CD4-positive, alpha-beta T cell (primary cell): ENCODE measurements at regions not wholly inside any gene's neighbourhood (a gene's known extent, or its start where the extent isn't known, plus 50 kb on each side); places are given as distances from the start of the nearest gene placed in this dataset.

Experiments used
- ATAC-seq: fragments of 200-7000 bp; cut with Tn5 transposase; one replicate; pipeline ENCODE4 v1.10.0; 2022; ENCODE audit warnings: mild to moderate bottlenecking; ENCODE audit not compliant: poor library complexity
- CTCF ChIA-PET: fragments of 350-600 bp; sonication (Branson Sonifier 250); formaldehyde crosslinking; loops from one replicate; lab custom pipeline; 2021; ENCODE audit warnings: antibody characterized with exemption, inconsistent platforms; lab: Charles Lee
- POLR2A ChIA-PET: fragments of 350-600 bp; sonication (Branson Sonifier 250); formaldehyde crosslinking; loops from one replicate; lab custom pipeline; 2021; ENCODE audit warnings: antibody characterized with exemption, inconsistent platforms; lab: Charles Lee
- DNase-seq, 14 experiments: peaks; one replicate each; pipeline ENCODE4 v3.0.0-alpha.2; 2013 to 2020; ENCODE audit warnings: mixed read lengths in 2 of 14
- H3K27ac ChIP-seq, 2 donors: one replicate each; pipeline versions ENCODE4 v1.5.1 to v1.7.0; 2013; ENCODE audit warnings: low read length in 2 of 2, low read depth in 1 of 2, mild to moderate bottlenecking in 1 of 2
- H3K27me3 ChIP-seq, 2 experiments: 1 replicate in 1 of 2; 2 replicates in 1 of 2; pipeline versions ENCODE4 v1.6.1 to v1.7.0; 2013; ENCODE audit warnings: low read length in 2 of 2, control low read depth in 1 of 2, mild to moderate bottlenecking in 1 of 2, moderate library complexity in 1 of 2; ENCODE audit not compliant: insufficient read depth in 2 of 2, control insufficient read depth in 1 of 2
- H3K36me3 ChIP-seq: one replicate; pipeline ENCODE4 v1.6.1; 2013; ENCODE audit warnings: low read length, control low read depth; ENCODE audit not compliant: insufficient read depth
- H3K4me1 ChIP-seq: one replicate; pipeline ENCODE4 v1.6.1; 2013; ENCODE audit warnings: low read length, control low read depth; ENCODE audit not compliant: insufficient read depth
- H3K4me3 ChIP-seq: one replicate; pipeline ENCODE4 v1.5.1; 2013; ENCODE audit warnings: mild to moderate bottlenecking, low read length, moderate library complexity
- H3K9me3 ChIP-seq, 2 experiments: 1 replicate in 1 of 2; 2 replicates in 1 of 2; pipeline versions ENCODE4 v1.6.1 to v1.7.0; 2013; ENCODE audit warnings: low read length in 2 of 2, mild to moderate bottlenecking in 2 of 2, control low read depth in 1 of 2, moderate library complexity in 1 of 2; ENCODE audit not compliant: control insufficient read depth in 1 of 2, insufficient read depth in 1 of 2
- H3K27ac Mint-ChIP-seq: one replicate; pipeline ENCODE4 v1.8.0; 2020; ENCODE audit warnings: mixed read lengths
- H3K27me3 Mint-ChIP-seq: one replicate; pipeline ENCODE4 v1.8.0; 2021; ENCODE audit warnings: mixed read lengths
- H3K36me3 Mint-ChIP-seq: one replicate; pipeline ENCODE4 v1.8.0; 2021; ENCODE audit warnings: low read depth, mixed read lengths
- H3K4me1 Mint-ChIP-seq: one replicate; pipeline ENCODE4 v1.8.0; 2021; ENCODE audit warnings: low read depth, mixed read lengths
- H3K4me3 Mint-ChIP-seq: one replicate; pipeline ENCODE4 v1.8.0; 2020; ENCODE audit warnings: mild to moderate bottlenecking, mixed read lengths
- H3K9me3 Mint-ChIP-seq: one replicate; pipeline ENCODE4 v1.8.0; 2020; ENCODE audit warnings: mixed read lengths
- intact Hi-C, 2 experiments: fragments of 100-400 bp; cut with DNase I in 1 of 2; cut with micrococcal nuclease in 1 of 2; formaldehyde crosslinking; loops; one replicate each; pipeline versions ENCODE4 v1.15.1 to v1.9.0; 2023 to 2025; cut with DNase I, micrococcal nuclease
- TF ChIP-seq, protein P1 (sequence below): fragments of 200-600 bp; IDR thresholded peaks from one replicate; pipeline ENCODE4 v1.8.0; 2022; ENCODE audit warnings: antibody characterized with exemption, mild to moderate bottlenecking

DNA sequence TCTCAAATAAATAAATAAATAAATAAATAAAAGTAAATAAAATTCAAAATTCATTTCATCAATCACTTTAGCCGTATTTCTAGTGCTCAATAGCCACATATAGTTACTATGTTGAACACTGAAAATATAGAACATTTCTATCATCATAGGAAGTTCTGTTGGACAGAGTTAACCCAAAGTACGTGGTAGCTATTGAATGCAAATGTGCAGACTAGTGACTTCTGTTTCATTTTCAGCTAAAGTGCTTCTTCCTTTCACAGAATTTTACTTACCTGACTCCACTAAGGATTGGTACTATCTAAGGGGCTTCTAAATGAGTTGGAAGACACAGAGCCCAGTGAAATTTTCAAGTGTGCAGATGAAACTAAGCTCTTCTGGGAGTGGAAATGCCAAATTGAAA lies 1208.3 kb downstream of the MAT2B start:
- Mint-ChIP-seq H3K9me3 (peaks cover 5% of the 10 kb centered on the region), H3K27ac (no peak overlapping the region), H3K36me3 (no peaks in the 10 kb centered on the region), H3K4me3 (no peak overlapping the region), H3K27me3 (no peaks in the 10 kb centered on the region), H3K4me1 (no peaks in the 10 kb centered on the region)
- H3K27ac ChIP-seq, result no peak overlapping the region
- H3K9me3 ChIP-seq, result peaks cover 0 to 3% of the 10 kb centered on the region in 2 experiments
- POLR2A ChIA-PET, result no interaction called here
- CTCF ChIA-PET, result no interaction called here
- no peak for DNase-seq
- TF ChIP-seq, protein P1, sequence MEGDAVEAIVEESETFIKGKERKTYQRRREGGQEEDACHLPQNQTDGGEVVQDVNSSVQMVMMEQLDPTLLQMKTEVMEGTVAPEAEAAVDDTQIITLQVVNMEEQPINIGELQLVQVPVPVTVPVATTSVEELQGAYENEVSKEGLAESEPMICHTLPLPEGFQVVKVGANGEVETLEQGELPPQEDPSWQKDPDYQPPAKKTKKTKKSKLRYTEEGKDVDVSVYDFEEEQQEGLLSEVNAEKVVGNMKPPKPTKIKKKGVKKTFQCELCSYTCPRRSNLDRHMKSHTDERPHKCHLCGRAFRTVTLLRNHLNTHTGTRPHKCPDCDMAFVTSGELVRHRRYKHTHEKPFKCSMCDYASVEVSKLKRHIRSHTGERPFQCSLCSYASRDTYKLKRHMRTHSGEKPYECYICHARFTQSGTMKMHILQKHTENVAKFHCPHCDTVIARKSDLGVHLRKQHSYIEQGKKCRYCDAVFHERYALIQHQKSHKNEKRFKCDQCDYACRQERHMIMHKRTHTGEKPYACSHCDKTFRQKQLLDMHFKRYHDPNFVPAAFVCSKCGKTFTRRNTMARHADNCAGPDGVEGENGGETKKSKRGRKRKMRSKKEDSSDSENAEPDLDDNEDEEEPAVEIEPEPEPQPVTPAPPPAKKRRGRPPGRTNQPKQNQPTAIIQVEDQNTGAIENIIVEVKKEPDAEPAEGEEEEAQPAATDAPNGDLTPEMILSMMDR, result no peak
- H3K4me1 ChIP-seq, result no peaks in the 10 kb centered on the region
- no peak overlapping the region for H3K4me3 ChIP-seq
- H3K36me3 ChIP-seq, result no peaks in the 10 kb centered on the region
- H3K27me3 ChIP-seq, result no peaks in the 10 kb centered on the region
- intact Hi-C loops, result no loop called here
- ATAC-seq, result no peak

DNA sequence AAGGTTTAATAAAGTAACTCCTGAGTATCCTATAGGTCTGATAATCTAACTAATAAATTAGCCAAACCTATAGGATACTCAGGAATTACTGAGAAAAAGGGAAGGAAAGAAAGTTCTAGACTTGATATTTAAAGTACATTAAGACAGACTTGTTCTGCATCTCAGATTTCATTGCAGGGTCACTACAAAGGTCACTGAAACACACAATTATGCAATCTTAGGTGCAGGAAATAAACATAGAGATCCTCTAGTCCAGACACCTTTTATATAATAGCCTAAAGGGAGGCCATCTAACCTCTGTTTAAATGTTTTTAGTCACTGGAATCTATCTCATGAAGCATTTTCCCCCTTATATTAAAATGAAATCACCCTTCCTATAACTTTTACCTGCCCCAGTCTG lies 1215.7 kb downstream of the MAT2B start:
- H3K27me3 Mint-ChIP-seq, result no peaks in the 10 kb centered on the region
- intact Hi-C loops, result no loop called here
- H3K27me3 ChIP-seq, result no peaks in the 10 kb centered on the region
- H3K4me1 Mint-ChIP-seq, result no peaks in the 10 kb centered on the region
- H3K36me3 Mint-ChIP-seq, result no peaks in the 10 kb centered on the region
- no peak overlapping the region for H3K4me3 Mint-ChIP-seq
- DNase-seq (no peak), ATAC-seq (no peak)
- POLR2A ChIA-PET, result no interaction called here
- peaks cover 3% of the 10 kb centered on the region for H3K9me3 Mint-ChIP-seq
- CTCF ChIA-PET, result no interaction called here
- TF ChIP-seq, protein P1, result no peak
- peaks cover 0 to 9% of the 10 kb centered on the region in 2 experiments for H3K9me3 ChIP-seq
- H3K27ac ChIP-seq, result no peak overlapping the region
- no peaks in the 10 kb centered on the region for H3K36me3 ChIP-seq
- no peak overlapping the region for H3K4me3 ChIP-seq
- H3K4me1 ChIP-seq, result no peaks in the 10 kb centered on the region
- H3K27ac Mint-ChIP-seq, result no peak overlapping the region

DNA sequence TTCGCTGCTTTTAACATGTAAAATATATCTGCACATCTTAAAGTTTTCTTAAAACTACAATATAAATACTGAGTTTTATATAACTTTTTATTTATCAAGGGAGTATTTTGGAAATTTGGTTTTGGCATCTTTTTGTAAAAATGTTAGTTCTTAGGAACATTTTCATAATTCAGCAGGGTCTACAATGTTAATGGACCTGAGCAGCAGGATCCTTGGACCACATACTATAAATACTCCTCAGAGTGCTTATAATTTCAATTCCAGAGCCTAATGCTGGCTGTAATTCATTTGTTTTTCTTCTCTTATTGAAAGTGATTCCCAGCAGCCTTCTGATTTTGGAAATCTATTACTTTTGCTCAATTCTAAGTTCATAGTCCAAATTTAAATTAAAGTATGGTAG lies 1216.2 kb downstream of the MAT2B start:
- H3K4me1 ChIP-seq, result no peaks in the 10 kb centered on the region
- H3K36me3 ChIP-seq, result no peaks in the 10 kb centered on the region
- intact Hi-C loops, result no loop called here
- H3K4me1 Mint-ChIP-seq, result no peaks in the 10 kb centered on the region
- TF ChIP-seq, protein P1, result no peak
- DNase-seq (no peak), ATAC-seq (no peak)
- CTCF ChIA-PET, result no interaction called here
- H3K4me3 Mint-ChIP-seq, result no peak overlapping the region
- no peak overlapping the region for H3K27ac ChIP-seq
- H3K4me3 ChIP-seq, result no peak overlapping the region
- no peaks in the 10 kb centered on the region for H3K27me3 Mint-ChIP-seq
- H3K9me3 Mint-ChIP-seq, result peaks cover 3% of the 10 kb centered on the region
- POLR2A ChIA-PET, result no interaction called here
- H3K27ac Mint-ChIP-seq, result no peak overlapping the region
- H3K36me3 Mint-ChIP-seq, result no peaks in the 10 kb centered on the region
- no peaks in the 10 kb centered on the region for H3K27me3 ChIP-seq
- H3K9me3 ChIP-seq, result peaks cover 0 to 9% of the 10 kb centered on the region in 2 experiments
